HepG2 (cell line): ENCODE measurements at regions not wholly inside any gene's neighbourhood (a gene's known extent, or its start where the extent isn't known, plus 50 kb on each side); places are given as distances from the start of the nearest gene placed in this dataset.

Experiments used
- ATAC-seq: fragments of 200-7000 bp; cut with Tn5 transposase; 3 replicates; pipeline ENCODE4 v1.9.1; 2020; ENCODE audit warnings: mild to moderate bottlenecking, moderate library complexity
- BruUV-seq: library from RNA; stranded (reverse); fragments of 400-500 nt; replicated peaks from 2 replicates; lab custom pipeline; 2021; lab: Mats Ljungman, UMichigan
- CTCF ChIA-PET: fragments of 300-600 bp; formaldehyde crosslinking; extraction: SDS; loops from one replicate; lab custom pipeline; 2021; ENCODE audit warnings: low total read pairs, inconsistent platforms, low intra/inter-chr PET ratio; lab: Yijun Ruan, JAX
- POLR2A ChIA-PET: fragments of 350-600 bp; sonication (Branson Sonifier 250); formaldehyde crosslinking; loops from one replicate; lab custom pipeline; 2020; ENCODE audit warnings: antibody characterized with exemption, inconsistent platforms; lab: Yijun Ruan, JAX
- DNase-seq: peaks from one replicate; pipeline ENCODE4 v3.0.0-alpha.2; 2015; ENCODE audit warnings: low spot score
- FAIRE-seq: peaks from 3 replicates; lab custom pipeline; 2011; peaks lifted over from hg19 to GRCh38; lab: Jason Lieb, UNC
- H2AFZ ChIP-seq: one replicate; pipeline ENCODE4 v1.6.1; 2011; ENCODE audit warnings: low read length, inconsistent platforms
- H3K27ac ChIP-seq: fragments of 300-600 bp; 3 replicates; pipeline ENCODE4 v1.8.0; 2011; ENCODE audit warnings: mixed run types, mild to moderate bottlenecking, mixed read lengths, low read length, inconsistent platforms; ENCODE audit not compliant: insufficient read depth; ENCODE audit errors: extremely low read length
- H3K27me3 ChIP-seq, 2 experiments: fragments of 200-600 bp in 1 of 2; 2 replicates in 1 of 2; 3 replicates in 1 of 2; pipeline versions ENCODE4 v1.6.0 to v1.8.0; 2011; ENCODE audit warnings: low read length in 2 of 2, mild to moderate bottlenecking in 2 of 2, moderate library complexity in 2 of 2, inconsistent platforms in 1 of 2; ENCODE audit not compliant: insufficient read depth in 2 of 2, control insufficient read depth in 1 of 2
- H3K36me3 ChIP-seq, 2 experiments: fragments of 200-600 bp in 1 of 2; replicated peaks in 1 of 2; 2 replicates in 1 of 2; 3 replicates in 1 of 2; pipeline versions ENCODE4 v1.5.1 to v1.8.0; 2011; ENCODE audit warnings: low read length in 2 of 2, inconsistent platforms in 1 of 2; ENCODE audit not compliant: insufficient read depth in 2 of 2, control insufficient read depth in 1 of 2
- H3K4me1 ChIP-seq: 2 replicates; pipeline ENCODE4 v1.5.1; 2012; ENCODE audit warnings: low read length, inconsistent platforms; ENCODE audit not compliant: insufficient read depth
- H3K4me2 ChIP-seq: 2 replicates; pipeline ENCODE4 v1.6.0; 2011; ENCODE audit warnings: low read depth, low read length, inconsistent platforms
- H3K4me3 ChIP-seq, 3 experiments: fragments of 200-600 bp in 1 of 3; sonication (generic), shearing (Covaris generic) in 1 of 3; replicated peaks in 1 of 3; 2 replicates each; pipeline ENCODE4 v1.5.1; 2011 to 2016; ENCODE audit warnings: low read length in 3 of 3, inconsistent platforms in 2 of 3, low read depth in 2 of 3, mild to moderate bottlenecking in 2 of 3, control low read depth in 1 of 3, mixed read lengths in 1 of 3; ENCODE audit not compliant: insufficient read depth in 1 of 3
- H3K79me2 ChIP-seq: one replicate; pipeline ENCODE4 v1.6.1; 2011; ENCODE audit warnings: low read length, inconsistent platforms; ENCODE audit not compliant: insufficient read depth
- H3K9ac ChIP-seq: 2 replicates; pipeline ENCODE4 v1.6.0; 2011; ENCODE audit warnings: mild to moderate bottlenecking, low read depth, low read length, inconsistent platforms; ENCODE audit not compliant: insufficient read depth
- H3K9me3 ChIP-seq: 2 replicates; pipeline ENCODE4 v1.5.1; 2012; ENCODE audit warnings: mild to moderate bottlenecking, low read length
- H4K20me1 ChIP-seq: 2 replicates; pipeline ENCODE4 v1.6.0; 2011; ENCODE audit warnings: inconsistent platforms, mild to moderate bottlenecking, low read length, moderate library complexity; ENCODE audit not compliant: insufficient read depth
- AGO2 ChIP-seq: fragments of 200-400 bp; formaldehyde crosslinking; optimal IDR thresholded peaks from 2 replicates; pipeline ENCODE3; 2017; ENCODE audit warnings: mild to moderate bottlenecking, low read depth, low read length, moderate library complexity
- CENPT ChIP-seq: sonication (generic); formaldehyde crosslinking; IDR thresholded peaks from 2 replicates; pipeline ENCODE4 v1.8.0; 2022; ENCODE audit warnings: low read depth, mild to moderate bottlenecking, moderate library complexity, missing genetic modification reagents
- CSRNP1 ChIP-seq: sonication (generic); formaldehyde crosslinking; IDR thresholded peaks from 2 replicates; pipeline ENCODE4 v1.8.1; 2023; ENCODE audit warnings: mild to moderate bottlenecking, missing genetic modification reagents
- EZH2 ChIP-seq: conservative IDR thresholded peaks from 2 replicates; pipeline ENCODE4 v1.6.1; 2012; ENCODE audit warnings: mild to moderate bottlenecking, low read depth, low read length, moderate library complexity
- HNF1B ChIP-seq: sonication (generic); formaldehyde crosslinking; IDR thresholded peaks from 2 replicates; pipeline ENCODE4 v1.5.1; 2020; ENCODE audit warnings: mild to moderate bottlenecking, moderate library complexity, missing genetic modification reagents
- MIER3 ChIP-seq: IDR thresholded peaks from 2 replicates; pipeline ENCODE4 v1.6.1; 2016; ENCODE audit warnings: missing compliant biosample characterization, borderline replicate concordance
- MTA1 ChIP-seq: sonication (generic); formaldehyde crosslinking; IDR thresholded peaks from 2 replicates; pipeline ENCODE4 v1.4.0; 2020; ENCODE audit warnings: missing genetic modification reagents, mild to moderate bottlenecking, borderline replicate concordance
- REL ChIP-seq: sonication (generic); formaldehyde crosslinking; conservative IDR thresholded peaks from 2 replicates; pipeline ENCODE4 v1.8.0; 2022; ENCODE audit warnings: mild to moderate bottlenecking, missing genetic modification reagents, moderate library complexity
- SMAD3 ChIP-seq: sonication (generic); formaldehyde crosslinking; IDR thresholded peaks from 2 replicates; pipeline ENCODE4 v1.4.0; 2020; ENCODE audit warnings: missing genetic modification reagents
- TBL1XR1 ChIP-seq: fragments of 150-350 bp; IDR thresholded peaks from 2 replicates; pipeline ENCODE4 v1.6.1; 2014; ENCODE audit warnings: borderline replicate concordance, low read length; ENCODE audit not compliant: partially characterized antibody
- TGIF2 ChIP-seq: IDR thresholded peaks from 2 replicates; pipeline ENCODE4 v1.6.1; 2016; ENCODE audit warnings: control low read depth, missing compliant biosample characterization
- ZNF207 ChIP-seq: fragments of 450-650 bp; IDR thresholded peaks from 2 replicates; pipeline ENCODE4 v1.6.1; 2016; ENCODE audit warnings: antibody characterized with exemption, borderline replicate concordance
- ZNF274 ChIP-seq: sonication (generic); formaldehyde crosslinking; IDR thresholded peaks from 2 replicates; pipeline ENCODE4 v1.5.1; 2020; ENCODE audit warnings: mild to moderate bottlenecking, missing genetic modification reagents
- ZNF280D ChIP-seq: sonication (generic); formaldehyde crosslinking; IDR thresholded peaks from 2 replicates; pipeline ENCODE4 v1.5.1; 2020; ENCODE audit warnings: mild to moderate bottlenecking, missing genetic modification reagents
- ZNF629 ChIP-seq: sonication (generic); formaldehyde crosslinking; conservative IDR thresholded peaks from 2 replicates; pipeline ENCODE4 v1.5.0; 2020; ENCODE audit warnings: missing genetic modification reagents
- ZNF674 ChIP-seq: sonication (generic); formaldehyde crosslinking; IDR thresholded peaks from 2 replicates; pipeline ENCODE4 v1.5.0; 2020; ENCODE audit warnings: low read depth, mild to moderate bottlenecking, missing genetic modification reagents
- WGBS: methylation state at CpG from one replicate; pipeline ENCODE4 v1.1.6; 2017; ENCODE audit warnings: low lambda C conversion rate; 5-methylcytosine and 5-hydroxymethylcytosine counted together
- in situ Hi-C: cut with HindIII; loops from 2 replicates; pipeline ENCODE4 v1.10.0; 2017; ENCODE audit warnings: low pct_unique_long_range_greater_than_20kb; ENCODE audit not compliant: extremely low pct_ligation_motif_present
- intact Hi-C: fragments of 100-400 bp; cut with micrococcal nuclease; formaldehyde crosslinking; loops from one replicate; pipeline ENCODE4 v1.10.0; 2022; ENCODE audit not compliant: unreplicated experiment
- TF ChIP-seq, protein P1 (sequence below): sonication (generic); formaldehyde crosslinking; IDR thresholded peaks from 2 replicates; pipeline ENCODE4 v1.5.1; 2020; ENCODE audit warnings: missing genetic modification reagents, mild to moderate bottlenecking, borderline replicate concordance

DNA sequence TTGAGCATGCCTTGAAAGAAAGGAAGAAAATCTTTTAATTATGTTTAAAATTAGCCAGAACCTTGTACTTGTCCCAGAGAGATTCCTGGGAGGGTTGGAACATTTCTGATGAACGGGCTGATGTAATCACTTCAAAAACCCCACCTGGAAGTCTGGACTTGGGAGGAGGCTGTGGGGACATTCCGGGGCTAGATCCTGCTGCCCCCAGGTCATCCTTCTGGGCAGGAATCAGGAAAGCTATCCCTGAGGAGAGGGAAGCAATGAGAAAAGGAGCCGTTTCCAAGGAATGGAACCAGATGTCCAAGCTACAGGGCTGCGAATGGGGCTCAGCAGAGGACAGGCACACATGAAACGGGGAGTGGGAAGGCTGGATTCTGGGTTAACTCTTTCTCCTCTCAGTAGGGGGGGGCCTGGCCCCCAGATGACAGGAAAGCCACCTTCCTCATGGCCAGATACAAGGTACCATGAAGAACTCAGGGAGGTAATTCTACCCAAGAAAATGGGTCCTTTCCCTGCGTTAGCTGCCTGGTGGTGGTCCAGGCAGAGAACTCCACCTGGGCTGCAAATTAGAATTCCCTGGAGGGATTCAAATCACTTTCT lies 280.1 kb downstream of the TCF7L2 start:
- no peaks in the 10 kb centered on the region for H3K4me1 ChIP-seq
- POLR2A ChIA-PET, result no interaction called here
- in situ Hi-C loops, result no loop called here
- TF ChIP-seq ZNF207 (no peak), MTA1 (CRISPR knock-in tag) (no peak), AGO2 (no peak), REL (CRISPR knock-in tag) (no peak), HNF1B (no peak), EZH2 (no peak), ZNF674 (CRISPR knock-in tag) (no peak), CSRNP1 (no peak), TGIF2 (CRISPR knock-in tag) (no peak), ZNF280D (no peak), SMAD3 (CRISPR knock-in tag) (no peak), CENPT (CRISPR knock-in tag) (no peak), ZNF274 (CRISPR knock-in tag) (no peak), ZNF629 (no peak), MIER3 (CRISPR knock-in tag) (no peak), TBL1XR1 (no peak)
- TF ChIP-seq, protein P1, sequence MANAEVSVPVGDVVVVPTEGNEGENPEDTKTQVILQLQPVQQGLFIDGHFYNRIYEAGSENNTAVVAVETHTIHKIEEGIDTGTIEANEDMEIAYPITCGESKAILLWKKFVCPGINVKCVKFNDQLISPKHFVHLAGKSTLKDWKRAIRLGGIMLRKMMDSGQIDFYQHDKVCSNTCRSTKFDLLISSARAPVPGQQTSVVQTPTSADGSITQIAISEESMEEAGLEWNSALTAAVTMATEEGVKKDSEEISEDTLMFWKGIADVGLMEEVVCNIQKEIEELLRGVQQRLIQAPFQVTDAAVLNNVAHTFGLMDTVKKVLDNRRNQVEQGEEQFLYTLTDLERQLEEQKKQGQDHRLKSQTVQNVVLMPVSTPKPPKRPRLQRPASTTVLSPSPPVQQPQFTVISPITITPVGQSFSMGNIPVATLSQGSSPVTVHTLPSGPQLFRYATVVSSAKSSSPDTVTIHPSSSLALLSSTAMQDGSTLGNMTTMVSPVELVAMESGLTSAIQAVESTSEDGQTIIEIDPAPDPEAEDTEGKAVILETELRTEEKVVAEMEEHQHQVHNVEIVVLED (CRISPR knock-in tag), result no peak

More for the DNA sequence above, 280.1 kb downstream of the TCF7L2 start:
- Histone ChIP-seq H3K9me3 (no peaks in the 10 kb centered on the region), H3K27ac (no peak overlapping the region), H4K20me1 (no peaks in the 10 kb centered on the region), H3K36me3 (no peaks in the 10 kb centered on the region), H3K4me3 (no peak overlapping the region), H2AFZ (no peak overlapping the region), H3K79me2 (no peaks in the 10 kb centered on the region), H3K27me3 (peaks cover 0 to 23% of the 10 kb centered on the region in 2 experiments; a peak in 3 of 5 replicates), H3K9ac (no peak overlapping the region), H3K4me2 (no peak overlapping the region)
- no peak for ATAC-seq
- CTCF ChIA-PET, result no interaction called here
- no TSS peak for BruUV-seq
- DNase-seq, result no peak
- FAIRE-seq, result no peak
- intact Hi-C loops, result no loop called here
- 6% methylated on average over 5 of the region's 6 CpGs for WGBS
